Endothelial cell of umbilical vein (primary cell): ENCODE measurements at regions not wholly inside any gene's neighbourhood (a gene's known extent, or its start where the extent isn't known, plus 50 kb on each side); places are given as distances from the start of the nearest gene placed in this dataset.

Experiments used
- BruUV-seq: library from RNA; stranded (reverse); fragments of 400-500 nt; replicated peaks from 2 replicates; lab custom pipeline; 2021; lab: Mats Ljungman, UMichigan
- CTCF ChIA-PET: fragments of 300-600, 350-600 bp; sonication (Branson Sonifier 250); formaldehyde crosslinking; loops from one replicate; lab custom pipeline; 2021; ENCODE audit warnings: antibody characterized with exemption, inconsistent platforms; lab: Charles Lee
- POLR2A ChIA-PET: fragments of 300-600, 350-600 bp; sonication (Branson Sonifier 250); formaldehyde crosslinking; loops from one replicate; lab custom pipeline; 2021; ENCODE audit warnings: antibody characterized with exemption, inconsistent platforms; lab: Charles Lee
- DNase-seq: peaks from one replicate; pipeline ENCODE4 v3.0.0-alpha.2; 2011; ENCODE audit warnings: low read depth, low spot score
- FAIRE-seq: peaks from 2 replicates; lab custom pipeline; 2011; peaks lifted over from hg19 to GRCh38; lab: Jason Lieb, UNC
- H2AFZ ChIP-seq: 2 replicates; pipeline ENCODE4 v1.6.0; 2012; ENCODE audit warnings: low read depth, low read length, control low read depth, inconsistent platforms
- H3K27ac ChIP-seq: 2 replicates; pipeline ENCODE4 v1.5.1; 2011; ENCODE audit warnings: low read depth, mild to moderate bottlenecking, control low read depth, low read length, moderate library complexity; ENCODE audit not compliant: insufficient read depth
- H3K27me3 ChIP-seq, 2 experiments: 2 replicates each; pipeline versions ENCODE4 v1.6.0 to v1.6.1; 2011; ENCODE audit warnings: low read length in 2 of 2, mixed read lengths in 1 of 2; ENCODE audit not compliant: control insufficient read depth in 2 of 2, insufficient read depth in 2 of 2
- H3K36me3 ChIP-seq, 2 experiments: 2 replicates in 1 of 2; 3 replicates in 1 of 2; pipeline ENCODE4 v1.5.1; 2011; ENCODE audit warnings: low read length in 2 of 2, mild to moderate bottlenecking in 1 of 2, moderate library complexity in 1 of 2; ENCODE audit not compliant: control insufficient read depth in 2 of 2, insufficient read depth in 2 of 2; ENCODE audit errors: extremely low read depth in 1 of 2
- H3K4me1 ChIP-seq: 3 replicates; pipeline ENCODE4 v1.5.1; 2011; ENCODE audit warnings: mild to moderate bottlenecking, low read length; ENCODE audit not compliant: control insufficient read depth, insufficient read depth; ENCODE audit errors: extremely low read depth
- H3K4me2 ChIP-seq: 2 replicates; pipeline ENCODE4 v1.6.1; 2011; ENCODE audit warnings: low read length, control low read depth, mixed read lengths; ENCODE audit not compliant: insufficient read depth
- H3K4me3 ChIP-seq, 3 experiments: fragments of 200-600 bp in 1 of 3; sonication (generic), shearing (Covaris generic) in 1 of 3; replicated peaks in 1 of 3; 2 replicates each; pipeline ENCODE4 v1.5.1; 2011 to 2016; ENCODE audit warnings: control low read depth in 3 of 3, low read length in 3 of 3, mild to moderate bottlenecking in 2 of 3, inconsistent platforms in 1 of 3, low read depth in 1 of 3, moderate library complexity in 1 of 3; ENCODE audit not compliant: insufficient read depth in 1 of 3
- H3K79me2 ChIP-seq: 2 replicates; pipeline ENCODE4 v1.6.0; 2012; ENCODE audit warnings: low read length, inconsistent platforms; ENCODE audit not compliant: control insufficient read depth, insufficient read depth
- H3K9ac ChIP-seq: replicated peaks from 2 replicates; pipeline ENCODE3; 2011; ENCODE audit warnings: low read length, control low read depth; ENCODE audit not compliant: insufficient read depth; ENCODE audit errors: extremely low read depth
- H3K9me1 ChIP-seq: replicated peaks from 3 replicates; pipeline ENCODE4 v1.6.0; 2011; ENCODE audit warnings: mild to moderate bottlenecking, low read length; ENCODE audit not compliant: control insufficient read depth, insufficient read depth; ENCODE audit errors: extremely low read depth
- H3K9me3 ChIP-seq: replicated peaks from 2 replicates; pipeline ENCODE4 v1.5.1; 2012; ENCODE audit warnings: low read length, inconsistent platforms; ENCODE audit not compliant: control insufficient read depth, insufficient read depth
- H4K20me1 ChIP-seq: replicated peaks from 2 replicates; pipeline ENCODE3; 2011; ENCODE audit warnings: mild to moderate bottlenecking, low read length; ENCODE audit not compliant: control insufficient read depth, insufficient read depth; ENCODE audit errors: extremely low read depth
- CTCF ChIP-seq, 2 donors: IDR thresholded peaks; 1 replicate in 1 of 2; 2 replicates in 1 of 2; pipeline ENCODE4 v1.5.1; 2011; ENCODE audit warnings: low read length in 2 of 2, mild to moderate bottlenecking in 2 of 2, moderate library complexity in 2 of 2, control low read depth in 1 of 2, inconsistent platforms in 1 of 2, low read depth in 1 of 2; ENCODE audit not compliant: insufficient read depth in 1 of 2; ENCODE audit errors: extremely low read depth in 1 of 2
- EZH2 ChIP-seq: IDR thresholded peaks from 2 replicates; pipeline ENCODE4 v1.6.1; 2012; ENCODE audit warnings: borderline replicate concordance, low read depth, mild to moderate bottlenecking, moderate library complexity, low read length, inconsistent platforms; ENCODE audit not compliant: severe bottlenecking
- FOS ChIP-seq: IDR thresholded peaks from 2 replicates; pipeline ENCODE4 v1.6.1; 2011; ENCODE audit warnings: mild to moderate bottlenecking, low read length, moderate library complexity, borderline replicate concordance; ENCODE audit not compliant: insufficient read depth
- JUN ChIP-seq: IDR thresholded peaks from 2 replicates; pipeline ENCODE4 v1.6.1; 2011; ENCODE audit warnings: borderline replicate concordance, low read depth; ENCODE audit not compliant: insufficient read length, insufficient read depth
- MAX ChIP-seq: IDR thresholded peaks from 2 replicates; pipeline ENCODE4 v1.6.1; 2011; ENCODE audit not compliant: insufficient read depth, insufficient read length
- MYC ChIP-seq: IDR thresholded peaks from one replicate; pipeline ENCODE4 v1.6.1; 2011; ENCODE audit warnings: mild to moderate bottlenecking, low read depth, low read length
- POLR2A ChIP-seq: IDR thresholded peaks from 2 replicates; pipeline ENCODE4 v1.6.1; 2012; ENCODE audit warnings: low read depth, mild to moderate bottlenecking, control low read depth, low read length
- POLR2AphosphoS5 ChIP-seq: IDR thresholded peaks from 2 replicates; pipeline ENCODE4 v1.6.1; 2012; ENCODE audit warnings: low read depth, mild to moderate bottlenecking, control low read depth, low read length, moderate library complexity; ENCODE audit not compliant: insufficient read depth
- dilution Hi-C: fragments of 300-500 bp; cut with MboI; formaldehyde crosslinking; loops from one replicate; pipeline ENCODE4 v1.15.0; 2019; ENCODE audit warnings: low sequenced_read_pairs; ENCODE audit not compliant: extremely low pct_ligation_motif_present
- intact Hi-C: fragments of 100-400 bp; cut with micrococcal nuclease; formaldehyde crosslinking; loops from one replicate; pipeline ENCODE4 v1.10.0; 2022

DNA sequence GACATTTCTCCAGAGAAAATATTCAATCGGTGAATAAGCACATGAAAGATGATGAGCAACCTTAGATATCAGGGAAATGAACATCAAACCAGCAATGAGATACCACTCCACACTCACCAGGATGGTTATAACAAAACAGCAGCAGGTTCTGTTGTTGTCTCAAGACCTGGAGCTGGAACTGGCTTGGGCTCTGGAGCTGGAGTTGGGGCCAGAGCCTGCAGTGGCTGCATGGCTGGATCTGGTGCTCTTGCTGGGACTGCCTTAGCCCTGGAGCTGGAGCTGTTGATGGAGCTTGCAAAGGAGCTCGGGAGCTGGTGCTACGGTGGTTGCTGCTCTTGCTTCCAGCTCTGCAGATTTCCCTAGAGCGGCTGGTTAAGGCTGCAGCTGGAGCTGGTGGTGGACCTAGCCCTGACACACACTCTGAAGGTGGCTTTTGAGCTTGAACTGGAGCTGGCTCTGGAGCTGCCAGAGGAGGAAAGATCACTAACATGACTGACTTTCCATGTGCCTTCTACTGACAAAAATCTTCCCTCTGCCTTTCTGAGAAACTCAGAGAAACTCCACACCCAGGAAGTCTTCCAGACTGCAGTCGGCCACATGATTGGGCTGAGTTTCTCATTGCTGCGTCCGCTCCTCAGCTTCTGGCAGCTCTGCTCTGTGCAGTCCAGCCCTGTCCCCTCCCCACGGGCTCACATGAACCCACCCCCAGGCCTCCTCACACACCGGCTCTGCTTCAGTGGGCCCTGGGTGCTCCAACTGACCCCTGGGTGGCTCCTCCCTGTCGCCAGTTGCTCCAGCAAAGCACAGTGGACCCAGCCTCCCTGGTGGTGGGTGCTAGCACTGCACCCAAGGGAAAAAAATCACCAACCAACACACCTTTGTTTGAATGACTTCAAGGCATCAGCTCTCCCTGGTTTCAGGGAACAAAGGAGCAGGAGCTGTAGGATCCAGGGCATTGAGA lies 139.1 kb upstream of the FMN2 start:
- Histone ChIP-seq H3K4me1 (no peaks in the 10 kb centered on the region), H4K20me1 (no peaks in the 10 kb centered on the region), H2AFZ (no peak overlapping the region), H3K9me3 (no peaks in the 10 kb centered on the region), H3K4me3 (no peak overlapping the region), H3K79me2 (no peaks in the 10 kb centered on the region), H3K36me3 (no peaks in the 10 kb centered on the region), H3K9ac (no peak overlapping the region), H3K27me3 (no peaks in the 10 kb centered on the region), H3K9me1 (no peaks in the 10 kb centered on the region), H3K4me2 (no peak overlapping the region), H3K27ac (no peak overlapping the region)
- ChIA-PET POLR2A (no interaction called here), CTCF (interaction anchor here (1.9 to 2.0 kb wide), 2 partner anchors 23 to 52 kb away, joined by 9 to 16 read pairs; no protein-coding TSS in a partner anchor)
- TF ChIP-seq MAX (no peak), MYC (no peak), EZH2 (no peak), CTCF (IDR thresholded peaks at IDR 0.05; ENCODE audit: extremely low read depth in 1 of 2, insufficient read depth in 1 of 2, low read depth in 1 of 2, low read length in 2 of 2) (peak in 1 of 2 donors; percentile 20), FOS (no peak), POLR2AphosphoS5 (no peak), JUN (no peak), POLR2A (no peak)
- BruUV-seq, result no TSS peak
- intact Hi-C loops (no loop called here), dilution Hi-C loops (no loop called here)
- DNase-seq, result no peak
- no peak for FAIRE-seq
